GM23338 (cell line): ENCODE measurements at regions not wholly inside any gene's neighbourhood (a gene's known extent, or its start where the extent isn't known, plus 50 kb on each side); places are given as distances from the start of the nearest gene placed in this dataset.

ENCODE experiments used
- CREB1 ChIP-seq: fragments of 250-450 bp; sonication (Bioruptor Pico); IDR thresholded peaks from 2 replicates; pipeline ENCODE4 v1.5.0; 2020; ENCODE audit warnings: low read depth, mild to moderate bottlenecking, moderate library complexity
- CTCF ChIP-seq, 2 experiments: fragments of 200-600 bp in 1 of 2; sonication (generic) in 1 of 2; conservative IDR thresholded peaks; 2 replicates each; pipeline versions ENCODE4 v1.5.1 to v1.6.1; 2016 to 2017; ENCODE audit warnings: antibody characterized with exemption in 2 of 2, low read depth in 2 of 2, mild to moderate bottlenecking in 2 of 2, moderate library complexity in 1 of 2
- ETS1 ChIP-seq: IDR thresholded peaks from 2 replicates; pipeline ENCODE4 v1.6.1; 2016; ENCODE audit warnings: antibody characterized with exemption
- EZH2 ChIP-seq: fragments of 200-600 bp; sonication (generic); IDR thresholded peaks from one replicate; pipeline ENCODE4 v1.8.0; 2017; ENCODE audit warnings: antibody characterized with exemption, mild to moderate bottlenecking, low read depth; ENCODE audit not compliant: unreplicated experiment
- EZH2phosphoT487 ChIP-seq: fragments of 200-600 bp; sonication (generic); IDR thresholded peaks from one replicate; pipeline ENCODE4 v1.8.1; 2018; ENCODE audit warnings: antibody characterized with exemption; ENCODE audit not compliant: unreplicated experiment
- JUNB ChIP-seq: IDR thresholded peaks from one replicate; pipeline ENCODE4 v1.6.1; 2016; ENCODE audit warnings: antibody characterized with exemption; ENCODE audit not compliant: unreplicated experiment
- NANOG ChIP-seq: IDR thresholded peaks from 2 replicates; pipeline ENCODE4 v1.6.1; 2016; ENCODE audit warnings: antibody characterized with exemption, borderline replicate concordance
- POLR2AphosphoS5 ChIP-seq: IDR thresholded peaks from 2 replicates; pipeline ENCODE4 v1.6.1; 2016; ENCODE audit warnings: antibody characterized with exemption, low read depth
- REST ChIP-seq: IDR thresholded peaks from one replicate; pipeline ENCODE4 v1.6.1; 2018; ENCODE audit warnings: antibody characterized with exemption; ENCODE audit not compliant: unreplicated experiment
- STAT1 ChIP-seq: IDR thresholded peaks from one replicate; pipeline ENCODE4 v1.6.1; 2016; ENCODE audit warnings: antibody characterized with exemption; ENCODE audit not compliant: unreplicated experiment
- ZNF114 ChIP-seq: fragments of 250-450 bp; sonication (Bioruptor Pico); IDR thresholded peaks from 2 replicates; pipeline ENCODE4 v1.5.0; 2020; ENCODE audit warnings: mild to moderate bottlenecking, moderate library complexity
- ZNF331 ChIP-seq: fragments of 250-450 bp; sonication (Bioruptor Pico); IDR thresholded peaks from 2 replicates; pipeline ENCODE4 v1.5.0; 2020; ENCODE audit warnings: low read depth, mild to moderate bottlenecking, moderate library complexity
- TF ChIP-seq, protein P1 (sequence below): fragments of 250-450 bp; sonication (Bioruptor Pico); IDR thresholded peaks from 2 replicates; pipeline ENCODE4 v1.5.0; 2020; ENCODE audit warnings: mild to moderate bottlenecking, moderate library complexity

DNA sequence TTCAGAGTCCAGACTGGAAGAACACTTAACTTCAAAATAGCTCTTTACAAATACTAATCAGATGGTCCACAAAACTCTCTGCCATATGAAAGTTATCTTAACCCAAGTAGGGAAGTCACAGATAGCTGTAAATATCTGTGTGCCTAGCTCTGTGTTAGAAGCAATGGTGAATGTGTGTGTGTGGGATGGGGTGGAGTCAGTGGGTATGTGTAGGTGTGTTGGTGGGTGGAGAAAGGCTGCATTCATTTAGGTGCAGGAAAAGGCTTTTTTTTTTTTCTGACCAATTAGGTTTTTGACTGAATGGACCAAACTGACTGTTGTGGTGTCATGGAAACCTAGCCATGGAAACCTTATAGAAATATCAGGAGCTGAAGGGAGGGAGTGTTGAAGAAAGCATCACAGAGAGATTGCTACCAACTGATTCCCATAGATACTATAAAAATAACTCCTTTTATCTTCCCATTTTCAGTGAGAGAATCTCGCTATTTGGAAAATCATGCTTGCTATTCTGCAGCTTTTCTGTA, 156.2 kb upstream of the NR3C1 start:
- TF ChIP-seq EZH2phosphoT487 (no peak), CTCF (conservative IDR thresholded peaks at IDR 0.05; ENCODE audit: low read depth in 2 of 2) (no peak), CREB1 (CRISPR knock-in tag) (no peak), POLR2AphosphoS5 (no peak), EZH2 (no peak), ZNF114 (no peak), REST (no peak), JUNB (no peak), STAT1 (no peak), ETS1 (no peak), NANOG (no peak), ZNF331 (CRISPR knock-in tag) (no peak)
- TF ChIP-seq, protein P1, sequence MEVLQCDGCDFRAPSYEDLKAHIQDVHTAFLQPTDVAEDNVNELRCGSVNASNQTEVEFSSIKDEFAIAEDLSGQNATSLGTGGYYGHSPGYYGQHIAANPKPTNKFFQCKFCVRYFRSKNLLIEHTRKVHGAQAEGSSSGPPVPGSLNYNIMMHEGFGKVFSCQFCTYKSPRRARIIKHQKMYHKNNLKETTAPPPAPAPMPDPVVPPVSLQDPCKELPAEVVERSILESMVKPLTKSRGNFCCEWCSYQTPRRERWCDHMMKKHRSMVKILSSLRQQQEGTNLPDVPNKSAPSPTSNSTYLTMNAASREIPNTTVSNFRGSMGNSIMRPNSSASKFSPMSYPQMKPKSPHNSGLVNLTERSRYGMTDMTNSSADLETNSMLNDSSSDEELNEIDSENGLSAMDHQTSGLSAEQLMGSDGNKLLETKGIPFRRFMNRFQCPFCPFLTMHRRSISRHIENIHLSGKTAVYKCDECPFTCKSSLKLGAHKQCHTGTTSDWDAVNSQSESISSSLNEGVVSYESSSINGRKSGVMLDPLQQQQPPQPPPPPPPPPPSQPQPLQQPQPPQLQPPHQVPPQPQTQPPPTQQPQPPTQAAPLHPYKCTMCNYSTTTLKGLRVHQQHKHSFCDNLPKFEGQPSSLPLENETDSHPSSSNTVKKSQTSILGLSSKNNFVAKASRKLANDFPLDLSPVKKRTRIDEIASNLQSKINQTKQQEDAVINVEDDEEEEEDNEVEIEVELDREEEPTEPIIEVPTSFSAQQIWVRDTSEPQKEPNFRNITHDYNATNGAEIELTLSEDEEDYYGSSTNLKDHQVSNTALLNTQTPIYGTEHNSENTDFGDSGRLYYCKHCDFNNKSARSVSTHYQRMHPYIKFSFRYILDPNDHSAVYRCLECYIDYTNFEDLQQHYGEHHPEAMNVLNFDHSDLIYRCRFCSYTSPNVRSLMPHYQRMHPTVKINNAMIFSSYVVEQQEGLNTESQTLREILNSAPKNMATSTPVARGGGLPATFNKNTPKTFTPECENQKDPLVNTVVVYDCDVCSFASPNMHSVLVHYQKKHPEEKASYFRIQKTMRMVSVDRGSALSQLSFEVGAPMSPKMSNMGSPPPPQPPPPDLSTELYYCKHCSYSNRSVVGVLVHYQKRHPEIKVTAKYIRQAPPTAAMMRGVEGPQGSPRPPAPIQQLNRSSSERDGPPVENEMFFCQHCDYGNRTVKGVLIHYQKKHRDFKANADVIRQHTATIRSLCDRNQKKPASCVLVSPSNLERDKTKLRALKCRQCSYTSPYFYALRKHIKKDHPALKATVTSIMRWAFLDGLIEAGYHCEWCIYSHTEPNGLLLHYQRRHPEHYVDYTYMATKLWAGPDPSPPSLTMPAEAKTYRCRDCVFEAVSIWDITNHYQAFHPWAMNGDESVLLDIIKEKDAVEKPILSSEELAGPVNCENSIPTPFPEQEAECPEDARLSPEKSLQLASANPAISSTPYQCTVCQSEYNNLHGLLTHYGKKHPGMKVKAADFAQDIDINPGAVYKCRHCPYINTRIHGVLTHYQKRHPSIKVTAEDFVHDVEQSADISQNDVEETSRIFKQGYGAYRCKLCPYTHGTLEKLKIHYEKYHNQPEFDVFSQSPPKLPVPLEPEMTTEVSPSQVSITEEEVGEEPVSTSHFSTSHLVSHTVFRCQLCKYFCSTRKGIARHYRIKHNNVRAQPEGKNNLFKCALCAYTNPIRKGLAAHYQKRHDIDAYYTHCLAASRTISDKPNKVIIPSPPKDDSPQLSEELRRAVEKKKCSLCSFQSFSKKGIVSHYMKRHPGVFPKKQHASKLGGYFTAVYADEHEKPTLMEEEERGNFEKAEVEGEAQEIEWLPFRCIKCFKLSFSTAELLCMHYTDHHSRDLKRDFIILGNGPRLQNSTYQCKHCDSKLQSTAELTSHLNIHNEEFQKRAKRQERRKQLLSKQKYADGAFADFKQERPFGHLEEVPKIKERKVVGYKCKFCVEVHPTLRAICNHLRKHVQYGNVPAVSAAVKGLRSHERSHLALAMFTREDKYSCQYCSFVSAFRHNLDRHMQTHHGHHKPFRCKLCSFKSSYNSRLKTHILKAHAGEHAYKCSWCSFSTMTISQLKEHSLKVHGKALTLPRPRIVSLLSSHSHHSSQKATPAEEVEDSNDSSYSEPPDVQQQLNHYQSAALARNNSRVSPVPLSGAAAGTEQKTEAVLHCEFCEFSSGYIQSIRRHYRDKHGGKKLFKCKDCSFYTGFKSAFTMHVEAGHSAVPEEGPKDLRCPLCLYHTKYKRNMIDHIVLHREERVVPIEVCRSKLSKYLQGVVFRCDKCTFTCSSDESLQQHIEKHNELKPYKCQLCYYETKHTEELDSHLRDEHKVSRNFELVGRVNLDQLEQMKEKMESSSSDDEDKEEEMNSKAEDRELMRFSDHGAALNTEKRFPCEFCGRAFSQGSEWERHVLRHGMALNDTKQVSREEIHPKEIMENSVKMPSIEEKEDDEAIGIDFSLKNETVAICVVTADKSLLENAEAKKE (CRISPR knock-in tag): no peak
